NCI-H1694 treated with DMSO at 0.1 percent for 48 hours (cell line): ENCODE measurements at regions not wholly inside any gene's neighbourhood (a gene's known extent, or its start where the extent isn't known, plus 50 kb on each side); places are given as distances from the start of the nearest gene placed in this dataset.

Experiments used
- DNase-seq: peaks from one replicate; lab custom pipeline; 2025; lab: John Stamatoyannopoulos, UW

GRCh38 chr12:100675432-100675831 lies 101.9 kb downstream of the GAS2L3 start:
- DNase-seq = peak; percentile 39

- DNase-seq = no peak
Measured at GRCh38 chr12:100681074-100681473, 107.6 kb downstream of the GAS2L3 start.

GRCh38 chr12:100682178-100682577 lies 108.7 kb downstream of the GAS2L3 start:
- DNase-seq = no peak

- DNase-seq = no peak
Measured at GRCh38 chr12:100687686-100688085, 106.9 kb upstream of the ANO4 start.

GRCh38 chr12:100688451-100688864 lies 106.1 kb upstream of the ANO4 start:
- DNase-seq = no peak

- no peak for DNase-seq
Measured at GRCh38 chr12:100692502-100692901, 102.1 kb upstream of the ANO4 start.

GRCh38 chr12:100698518-100698917 lies 96.1 kb upstream of the ANO4 start:
- no peak for DNase-seq

GRCh38 chr12:100699209-100699608 lies 95.4 kb upstream of the ANO4 start:
- no peak for DNase-seq

- DNase-seq = no peak
Measured at GRCh38 chr12:100703337-100703736, 91.2 kb upstream of the ANO4 start.

- no peak for DNase-seq
Measured at GRCh38 chr12:100703868-100704267, 90.7 kb upstream of the ANO4 start.

GRCh38 chr12:100706033-100706432 lies 88.5 kb upstream of the ANO4 start:
- DNase-seq = no peak

GRCh38 chr12:100708591-100708990 lies 86.0 kb upstream of the ANO4 start:
- DNase-seq = no peak

GRCh38 chr12:100715976-100716944 lies 78.3 kb upstream of the ANO4 start:
- no peak for DNase-seq

GRCh38 chr12:100716945-100717732 lies 77.4 kb upstream of the ANO4 start:
- no peak for DNase-seq

- no peak for DNase-seq
Measured at GRCh38 chr12:100717733-100718067, 76.9 kb upstream of the ANO4 start.

- DNase-seq = no peak
Measured at GRCh38 chr12:100718187-100718586, 76.4 kb upstream of the ANO4 start.

- DNase-seq = no peak
Measured at GRCh38 chr12:100720016-100720654, 74.4 kb upstream of the ANO4 start.

GRCh38 chr12:100721169-100721568 lies 73.4 kb upstream of the ANO4 start:
- DNase-seq = peak; percentile 77

- no peak for DNase-seq
Measured at GRCh38 chr12:100724071-100724470, 70.5 kb upstream of the ANO4 start.

- peak; percentile 42 for DNase-seq
Measured at GRCh38 chr12:100733817-100734593, 60.6 kb upstream of the ANO4 start.

GRCh38 chr12:100737168-100737567 lies 57.4 kb upstream of the ANO4 start:
- DNase-seq = no peak

- DNase-seq = no peak
Measured at GRCh38 chr12:100738086-100738485, 56.5 kb upstream of the ANO4 start.
